Stomach (tissue), 4 donors: ENCODE measurements at regions not wholly inside any gene's neighbourhood (a gene's known extent, or its start where the extent isn't known, plus 50 kb on each side); places are given as distances from the start of the nearest gene placed in this dataset.

Experiments used
- CTCF ChIP-seq, 7 experiments: fragments of 450-650 bp in 4 of 7; fragments of 200-600 bp in 3 of 7; sonication (generic) in 3 of 7; IDR thresholded peaks; one replicate each; pipeline ENCODE4 v1.5.1; 2016 to 2019; ENCODE audit warnings: antibody characterized with exemption in 7 of 7, control low read depth in 2 of 7, mild to moderate bottlenecking in 1 of 7
- POLR2A ChIP-seq, 4 donors: fragments of 450-650 bp; IDR thresholded peaks; one replicate each; pipeline ENCODE4 v1.6.1; 2016; ENCODE audit warnings: antibody characterized with exemption in 4 of 4, control low read depth in 2 of 4, mild to moderate bottlenecking in 1 of 4, moderate library complexity in 1 of 4
- POLR2AphosphoS5 ChIP-seq, 3 donors: sonication (generic); formaldehyde crosslinking; IDR thresholded peaks; one replicate each; pipeline ENCODE4 v1.6.1; 2016; ENCODE audit warnings: antibody characterized with exemption in 3 of 3

GRCh38 chr16:86985648-86986015, 331.6 kb downstream of the C16orf95 start:
- TF ChIP-seq POLR2A (IDR thresholded peaks at IDR 0.05) (no peak), POLR2AphosphoS5 (IDR thresholded peaks at IDR 0.05) (no peak), CTCF (IDR thresholded peaks at IDR 0.05) (no peak)
